WTC11 (cell line): ENCODE measurements at regions not wholly inside any gene's neighbourhood (a gene's known extent, or its start where the extent isn't known, plus 50 kb on each side); places are given as distances from the start of the nearest gene placed in this dataset.

ENCODE experiments used
- ATAC-seq: fragments of 200-7000 bp; cut with Tn5 transposase; 2 replicates; pipeline ENCODE4 v1.10.0; 2021; ENCODE audit warnings: mild to moderate bottlenecking, moderate library complexity
- CTCF ChIA-PET: fragments of 300-600 bp; sonication (Branson Sonifier 250); formaldehyde crosslinking; loops from one replicate; lab custom pipeline; 2021; ENCODE audit warnings: antibody characterized with exemption; lab: Charles Lee
- POLR2A ChIA-PET: fragments of 350-600 bp; sonication (Branson Sonifier 250); formaldehyde crosslinking; loops from one replicate; lab custom pipeline; 2021; ENCODE audit warnings: antibody characterized with exemption; lab: Charles Lee
- DNase-seq: peaks from one replicate; pipeline ENCODE4 v3.0.0; 2021; ENCODE audit warnings: low spot score
- H3K27ac Mint-ChIP-seq: 2 replicates; pipeline ENCODE4 v1.8.0; 2021; ENCODE audit warnings: mixed read lengths
- H3K27me3 Mint-ChIP-seq: 2 replicates; pipeline ENCODE4 v1.8.0; 2021; ENCODE audit warnings: low read depth, mild to moderate bottlenecking, moderate library complexity, mixed read lengths
- H3K36me3 Mint-ChIP-seq: 2 replicates; pipeline ENCODE4 v1.8.0; 2021; ENCODE audit warnings: mixed read lengths
- H3K4me1 Mint-ChIP-seq: 2 replicates; pipeline ENCODE4 v1.8.0; 2022; ENCODE audit warnings: mixed read lengths
- H3K4me3 Mint-ChIP-seq: 2 replicates; pipeline ENCODE4 v1.8.0; 2021; ENCODE audit warnings: mild to moderate bottlenecking, moderate library complexity, mixed read lengths
- H3K9me3 Mint-ChIP-seq: 2 replicates; pipeline ENCODE4 v1.8.0; 2021; ENCODE audit warnings: mixed read lengths
- FOXK1 ChIP-seq: sonication (generic); formaldehyde crosslinking; IDR thresholded peaks from 2 replicates; pipeline ENCODE4 v1.8.0; 2022; ENCODE audit warnings: mild to moderate bottlenecking, moderate library complexity, missing genetic modification reagents
- FOXP1 ChIP-seq: sonication (generic); formaldehyde crosslinking; IDR thresholded peaks from 2 replicates; pipeline ENCODE4 v1.8.0; 2022; ENCODE audit warnings: missing genetic modification reagents, mild to moderate bottlenecking, moderate library complexity, borderline replicate concordance
- JAZF1 ChIP-seq: fragments of 250-450 bp; sonication (Bioruptor Pico); IDR thresholded peaks from 2 replicates; pipeline ENCODE4 v1.9.0; 2021; ENCODE audit warnings: moderate library complexity, mild to moderate bottlenecking, inconsistent platforms
- ZNF138 ChIP-seq: sonication (generic); formaldehyde crosslinking; conservative IDR thresholded peaks from 2 replicates; pipeline ENCODE4 v1.8.1; 2022; ENCODE audit warnings: mild to moderate bottlenecking, moderate library complexity, missing genetic modification reagents
- ZNF396 ChIP-seq: fragments of 250-450 bp; sonication (Bioruptor Pico); IDR thresholded peaks from 2 replicates; pipeline ENCODE4 v1.8.0; 2021; ENCODE audit warnings: mild to moderate bottlenecking, moderate library complexity, borderline replicate concordance
- ZNF416 ChIP-seq: fragments of 250-450 bp; sonication (Bioruptor Pico); IDR thresholded peaks from 2 replicates; pipeline ENCODE4 v1.9.0; 2021; ENCODE audit warnings: mild to moderate bottlenecking, inconsistent platforms
- ZNF423 ChIP-seq: fragments of 250-450 bp; sonication (Bioruptor Pico); IDR thresholded peaks from 2 replicates; pipeline ENCODE4 v2.1.2; 2022; ENCODE audit warnings: mild to moderate bottlenecking, moderate library complexity
- TF ChIP-seq, protein P1 (sequence below): sonication (generic); formaldehyde crosslinking; IDR thresholded peaks from 2 replicates; pipeline ENCODE4 v1.8.1; 2022; ENCODE audit warnings: low read depth, missing genetic modification reagents, borderline replicate concordance
- TF ChIP-seq, protein P2 (sequence below): fragments of 250-450 bp; sonication (Bioruptor Pico); IDR thresholded peaks from 2 replicates; pipeline ENCODE4 v2.1.2; 2022; ENCODE audit warnings: mild to moderate bottlenecking, moderate library complexity
- TF ChIP-seq, protein P3 (sequence below): fragments of 250-450 bp; sonication (Bioruptor Pico); IDR thresholded peaks from 2 replicates; pipeline ENCODE4 v1.9.0; 2021; ENCODE audit warnings: mild to moderate bottlenecking
- TF ChIP-seq, protein P4 (sequence below): fragments of 200-600 bp; IDR thresholded peaks from 2 replicates; pipeline ENCODE4 v1.8.0; 2022; ENCODE audit warnings: antibody characterized with exemption
- TF ChIP-seq, protein P5 (sequence below): fragments of 250-450 bp; sonication (Bioruptor Pico); conservative IDR thresholded peaks from 2 replicates; pipeline ENCODE4 v1.9.0; 2021; ENCODE audit warnings: mild to moderate bottlenecking
- TF ChIP-seq, protein P6 (sequence below): sonication (generic); formaldehyde crosslinking; IDR thresholded peaks from 2 replicates; pipeline ENCODE4 v1.8.0; 2022; ENCODE audit warnings: mild to moderate bottlenecking, missing genetic modification reagents
- TF ChIP-seq, protein P7 (sequence below): sonication (generic); formaldehyde crosslinking; IDR thresholded peaks from 2 replicates; pipeline ENCODE4 v1.8.0; 2022; ENCODE audit warnings: mild to moderate bottlenecking, missing genetic modification reagents
- TF ChIP-seq, protein P8 (sequence below): sonication (generic); formaldehyde crosslinking; conservative IDR thresholded peaks from 2 replicates; pipeline ENCODE4 v1.8.1; 2023; ENCODE audit warnings: mild to moderate bottlenecking, low read depth, missing genetic modification reagents, moderate library complexity
- TF ChIP-seq, protein P9 (sequence below): sonication (generic); formaldehyde crosslinking; IDR thresholded peaks from 2 replicates; pipeline ENCODE4 v1.8.1; 2022; ENCODE audit warnings: mild to moderate bottlenecking, missing genetic modification reagents, moderate library complexity, borderline replicate concordance

DNA sequence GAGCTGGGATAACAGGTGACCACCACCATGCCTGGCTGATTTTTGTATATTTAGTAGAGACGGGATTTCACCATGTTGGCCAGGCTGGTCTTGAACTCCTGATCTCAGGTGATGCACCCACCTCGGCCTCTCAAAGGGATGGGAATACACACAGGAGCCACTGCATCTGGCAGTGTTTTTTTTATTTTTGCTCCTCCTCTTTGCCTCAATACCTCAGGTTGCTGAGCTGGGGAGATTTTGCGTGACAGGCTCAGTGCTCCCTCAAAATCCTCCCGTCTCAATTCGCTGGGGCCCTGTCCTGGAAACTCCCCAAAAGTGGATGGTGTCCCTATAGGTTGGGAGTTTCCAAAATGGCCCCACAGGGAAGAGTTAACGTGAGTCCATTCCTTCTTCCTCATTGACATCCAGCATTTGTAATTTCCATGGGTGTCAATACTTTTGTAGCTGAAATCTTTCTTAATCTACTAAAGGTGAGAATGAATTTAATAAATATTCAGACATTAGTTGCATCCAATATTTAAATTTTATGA is 71.8 kb downstream of the GGTLC2 start (continued):
- TF ChIP-seq, protein P1, sequence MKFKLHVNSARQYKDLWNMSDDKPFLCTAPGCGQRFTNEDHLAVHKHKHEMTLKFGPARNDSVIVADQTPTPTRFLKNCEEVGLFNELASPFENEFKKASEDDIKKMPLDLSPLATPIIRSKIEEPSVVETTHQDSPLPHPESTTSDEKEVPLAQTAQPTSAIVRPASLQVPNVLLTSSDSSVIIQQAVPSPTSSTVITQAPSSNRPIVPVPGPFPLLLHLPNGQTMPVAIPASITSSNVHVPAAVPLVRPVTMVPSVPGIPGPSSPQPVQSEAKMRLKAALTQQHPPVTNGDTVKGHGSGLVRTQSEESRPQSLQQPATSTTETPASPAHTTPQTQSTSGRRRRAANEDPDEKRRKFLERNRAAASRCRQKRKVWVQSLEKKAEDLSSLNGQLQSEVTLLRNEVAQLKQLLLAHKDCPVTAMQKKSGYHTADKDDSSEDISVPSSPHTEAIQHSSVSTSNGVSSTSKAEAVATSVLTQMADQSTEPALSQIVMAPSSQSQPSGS, result no peak
- no peak for TF ChIP-seq ZNF396
- TF ChIP-seq, protein P2, sequence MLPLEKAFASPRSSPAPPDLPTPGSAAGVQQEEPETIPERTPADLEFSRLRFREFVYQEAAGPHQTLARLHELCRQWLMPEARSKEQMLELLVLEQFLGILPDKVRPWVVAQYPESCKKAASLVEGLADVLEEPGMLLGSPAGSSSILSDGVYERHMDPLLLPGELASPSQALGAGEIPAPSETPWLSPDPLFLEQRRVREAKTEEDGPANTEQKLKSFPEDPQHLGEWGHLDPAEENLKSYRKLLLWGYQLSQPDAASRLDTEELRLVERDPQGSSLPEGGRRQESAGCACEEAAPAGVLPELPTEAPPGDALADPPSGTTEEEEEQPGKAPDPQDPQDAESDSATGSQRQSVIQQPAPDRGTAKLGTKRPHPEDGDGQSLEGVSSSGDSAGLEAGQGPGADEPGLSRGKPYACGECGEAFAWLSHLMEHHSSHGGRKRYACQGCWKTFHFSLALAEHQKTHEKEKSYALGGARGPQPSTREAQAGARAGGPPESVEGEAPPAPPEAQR (CRISPR knock-in tag), result no peak

DNA sequence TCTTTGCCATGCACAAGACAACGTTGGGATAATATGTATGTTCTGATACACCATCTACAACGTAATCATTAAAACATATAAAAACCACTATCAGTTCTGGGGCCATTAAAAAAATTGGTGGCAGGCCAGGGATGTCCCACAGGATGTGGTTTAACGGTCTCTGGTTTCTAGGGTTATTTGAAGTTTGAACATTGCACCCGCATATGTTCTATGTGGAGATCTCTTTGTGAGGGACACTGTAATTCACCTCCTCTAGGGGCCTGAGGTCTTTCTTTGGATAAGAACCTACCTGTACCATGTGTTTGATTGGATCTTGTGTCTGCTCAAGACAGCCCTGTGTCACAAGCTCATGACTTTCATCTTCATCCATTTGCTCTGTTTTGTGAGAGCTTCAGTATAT is 73.2 kb downstream of the GGTLC2 start:
- ChIA-PET POLR2A (no interaction called here), CTCF (interaction anchor here (1.0 to 4.8 kb wide), 7 partner anchors 8 to 166 kb away, joined by 3 to 27 read pairs (median 4); no protein-coding TSS in a partner anchor)
- Mint-ChIP-seq H3K9me3 (no peaks in the 10 kb centered on the region), H3K27me3 (peaks cover 100% of the 10 kb centered on the region), H3K27ac (no peak overlapping the region), H3K36me3 (no peaks in the 10 kb centered on the region), H3K4me1 (no peaks in the 10 kb centered on the region), H3K4me3 (no peak overlapping the region)
- ATAC-seq (no peak), DNase-seq (no peak)
- no peak for TF ChIP-seq JAZF1 (CRISPR knock-in tag)
- TF ChIP-seq, protein P3, sequence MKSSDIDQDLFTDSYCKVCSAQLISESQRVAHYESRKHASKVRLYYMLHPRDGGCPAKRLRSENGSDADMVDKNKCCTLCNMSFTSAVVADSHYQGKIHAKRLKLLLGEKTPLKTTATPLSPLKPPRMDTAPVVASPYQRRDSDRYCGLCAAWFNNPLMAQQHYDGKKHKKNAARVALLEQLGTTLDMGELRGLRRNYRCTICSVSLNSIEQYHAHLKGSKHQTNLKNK (CRISPR knock-in tag), result no peak
- TF ChIP-seq, protein P4, sequence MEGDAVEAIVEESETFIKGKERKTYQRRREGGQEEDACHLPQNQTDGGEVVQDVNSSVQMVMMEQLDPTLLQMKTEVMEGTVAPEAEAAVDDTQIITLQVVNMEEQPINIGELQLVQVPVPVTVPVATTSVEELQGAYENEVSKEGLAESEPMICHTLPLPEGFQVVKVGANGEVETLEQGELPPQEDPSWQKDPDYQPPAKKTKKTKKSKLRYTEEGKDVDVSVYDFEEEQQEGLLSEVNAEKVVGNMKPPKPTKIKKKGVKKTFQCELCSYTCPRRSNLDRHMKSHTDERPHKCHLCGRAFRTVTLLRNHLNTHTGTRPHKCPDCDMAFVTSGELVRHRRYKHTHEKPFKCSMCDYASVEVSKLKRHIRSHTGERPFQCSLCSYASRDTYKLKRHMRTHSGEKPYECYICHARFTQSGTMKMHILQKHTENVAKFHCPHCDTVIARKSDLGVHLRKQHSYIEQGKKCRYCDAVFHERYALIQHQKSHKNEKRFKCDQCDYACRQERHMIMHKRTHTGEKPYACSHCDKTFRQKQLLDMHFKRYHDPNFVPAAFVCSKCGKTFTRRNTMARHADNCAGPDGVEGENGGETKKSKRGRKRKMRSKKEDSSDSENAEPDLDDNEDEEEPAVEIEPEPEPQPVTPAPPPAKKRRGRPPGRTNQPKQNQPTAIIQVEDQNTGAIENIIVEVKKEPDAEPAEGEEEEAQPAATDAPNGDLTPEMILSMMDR, result no peak
- no peak for TF ChIP-seq FOXP1 (CRISPR knock-in tag)
- TF ChIP-seq ZNF423 (CRISPR knock-in tag), result no peak
- TF ChIP-seq, protein P5, sequence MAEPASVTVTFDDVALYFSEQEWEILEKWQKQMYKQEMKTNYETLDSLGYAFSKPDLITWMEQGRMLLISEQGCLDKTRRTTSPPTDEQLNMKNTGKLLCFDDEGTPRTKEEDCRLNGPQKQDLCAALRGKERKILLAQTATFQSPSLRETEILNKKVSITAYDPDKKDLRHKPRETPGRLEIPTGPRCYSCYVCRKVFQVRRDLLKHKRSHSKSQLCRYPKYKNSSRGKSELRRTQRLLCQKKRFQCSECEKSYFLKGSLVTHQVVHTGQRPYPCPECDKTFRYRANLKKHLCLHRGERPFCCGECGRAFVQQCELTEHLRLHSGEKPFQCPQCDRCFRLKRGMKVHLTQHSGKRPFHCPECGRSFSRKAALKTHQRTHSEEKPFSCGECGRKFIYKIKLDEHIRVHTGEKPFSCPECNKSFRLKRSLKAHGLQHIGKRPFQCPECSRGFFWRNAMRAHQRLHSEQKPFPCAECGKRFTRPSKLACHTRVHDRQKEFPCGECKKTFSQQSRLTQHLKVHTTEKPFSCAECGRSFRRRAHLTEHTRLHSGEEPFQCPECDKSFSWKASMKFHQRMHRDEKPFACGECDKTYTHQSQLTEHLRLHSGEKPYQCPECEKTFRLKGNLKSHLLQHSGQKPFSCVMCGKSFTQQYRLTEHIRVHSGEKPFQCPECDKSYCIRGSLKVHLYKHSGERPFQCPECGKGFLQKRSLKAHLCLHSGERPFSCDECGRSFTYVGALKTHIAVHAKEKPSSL, result no peak
- TF ChIP-seq, protein P6, sequence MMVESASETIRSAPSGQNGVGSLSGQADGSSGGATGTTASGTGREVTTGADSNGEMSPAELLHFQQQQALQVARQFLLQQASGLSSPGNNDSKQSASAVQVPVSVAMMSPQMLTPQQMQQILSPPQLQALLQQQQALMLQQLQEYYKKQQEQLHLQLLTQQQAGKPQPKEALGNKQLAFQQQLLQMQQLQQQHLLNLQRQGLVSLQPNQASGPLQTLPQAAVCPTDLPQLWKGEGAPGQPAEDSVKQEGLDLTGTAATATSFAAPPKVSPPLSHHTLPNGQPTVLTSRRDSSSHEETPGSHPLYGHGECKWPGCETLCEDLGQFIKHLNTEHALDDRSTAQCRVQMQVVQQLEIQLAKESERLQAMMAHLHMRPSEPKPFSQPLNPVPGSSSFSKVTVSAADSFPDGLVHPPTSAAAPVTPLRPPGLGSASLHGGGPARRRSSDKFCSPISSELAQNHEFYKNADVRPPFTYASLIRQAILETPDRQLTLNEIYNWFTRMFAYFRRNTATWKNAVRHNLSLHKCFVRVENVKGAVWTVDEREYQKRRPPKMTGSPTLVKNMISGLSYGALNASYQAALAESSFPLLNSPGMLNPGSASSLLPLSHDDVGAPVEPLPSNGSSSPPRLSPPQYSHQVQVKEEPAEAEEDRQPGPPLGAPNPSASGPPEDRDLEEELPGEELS (CRISPR knock-in tag), result no peak
- TF ChIP-seq, protein P7, sequence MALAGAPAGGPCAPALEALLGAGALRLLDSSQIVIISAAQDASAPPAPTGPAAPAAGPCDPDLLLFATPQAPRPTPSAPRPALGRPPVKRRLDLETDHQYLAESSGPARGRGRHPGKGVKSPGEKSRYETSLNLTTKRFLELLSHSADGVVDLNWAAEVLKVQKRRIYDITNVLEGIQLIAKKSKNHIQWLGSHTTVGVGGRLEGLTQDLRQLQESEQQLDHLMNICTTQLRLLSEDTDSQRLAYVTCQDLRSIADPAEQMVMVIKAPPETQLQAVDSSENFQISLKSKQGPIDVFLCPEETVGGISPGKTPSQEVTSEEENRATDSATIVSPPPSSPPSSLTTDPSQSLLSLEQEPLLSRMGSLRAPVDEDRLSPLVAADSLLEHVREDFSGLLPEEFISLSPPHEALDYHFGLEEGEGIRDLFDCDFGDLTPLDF (CRISPR knock-in tag), result no peak
- no peak for TF ChIP-seq ZNF416 (CRISPR knock-in tag)
- TF ChIP-seq ZNF138 (CRISPR knock-in tag), result no peak
- TF ChIP-seq, protein P8, sequence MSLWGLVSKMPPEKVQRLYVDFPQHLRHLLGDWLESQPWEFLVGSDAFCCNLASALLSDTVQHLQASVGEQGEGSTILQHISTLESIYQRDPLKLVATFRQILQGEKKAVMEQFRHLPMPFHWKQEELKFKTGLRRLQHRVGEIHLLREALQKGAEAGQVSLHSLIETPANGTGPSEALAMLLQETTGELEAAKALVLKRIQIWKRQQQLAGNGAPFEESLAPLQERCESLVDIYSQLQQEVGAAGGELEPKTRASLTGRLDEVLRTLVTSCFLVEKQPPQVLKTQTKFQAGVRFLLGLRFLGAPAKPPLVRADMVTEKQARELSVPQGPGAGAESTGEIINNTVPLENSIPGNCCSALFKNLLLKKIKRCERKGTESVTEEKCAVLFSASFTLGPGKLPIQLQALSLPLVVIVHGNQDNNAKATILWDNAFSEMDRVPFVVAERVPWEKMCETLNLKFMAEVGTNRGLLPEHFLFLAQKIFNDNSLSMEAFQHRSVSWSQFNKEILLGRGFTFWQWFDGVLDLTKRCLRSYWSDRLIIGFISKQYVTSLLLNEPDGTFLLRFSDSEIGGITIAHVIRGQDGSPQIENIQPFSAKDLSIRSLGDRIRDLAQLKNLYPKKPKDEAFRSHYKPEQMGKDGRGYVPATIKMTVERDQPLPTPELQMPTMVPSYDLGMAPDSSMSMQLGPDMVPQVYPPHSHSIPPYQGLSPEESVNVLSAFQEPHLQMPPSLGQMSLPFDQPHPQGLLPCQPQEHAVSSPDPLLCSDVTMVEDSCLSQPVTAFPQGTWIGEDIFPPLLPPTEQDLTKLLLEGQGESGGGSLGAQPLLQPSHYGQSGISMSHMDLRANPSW, result no peak
- TF ChIP-seq, protein P9, sequence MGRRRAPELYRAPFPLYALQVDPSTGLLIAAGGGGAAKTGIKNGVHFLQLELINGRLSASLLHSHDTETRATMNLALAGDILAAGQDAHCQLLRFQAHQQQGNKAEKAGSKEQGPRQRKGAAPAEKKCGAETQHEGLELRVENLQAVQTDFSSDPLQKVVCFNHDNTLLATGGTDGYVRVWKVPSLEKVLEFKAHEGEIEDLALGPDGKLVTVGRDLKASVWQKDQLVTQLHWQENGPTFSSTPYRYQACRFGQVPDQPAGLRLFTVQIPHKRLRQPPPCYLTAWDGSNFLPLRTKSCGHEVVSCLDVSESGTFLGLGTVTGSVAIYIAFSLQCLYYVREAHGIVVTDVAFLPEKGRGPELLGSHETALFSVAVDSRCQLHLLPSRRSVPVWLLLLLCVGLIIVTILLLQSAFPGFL (CRISPR knock-in tag), result no peak
- TF ChIP-seq FOXK1 (CRISPR knock-in tag), result no peak
